Embryonic facial prominence (tissue), 1 donor: ENCODE measurements at regions not wholly inside any gene's neighbourhood (a gene's known extent, or its start where the extent isn't known, plus 50 kb on each side); places are given as distances from the start of the nearest gene placed in this dataset.

Source experiments
- DNase-seq: peaks from one replicate; pipeline ENCODE4 v3.0.0-alpha.2; 2016; ENCODE audit errors: extremely low spot score

GRCh38 chr18:60775978-60776377 is 403.4 kb upstream of the MC4R start:
- DNase-seq: no peak

DNA sequence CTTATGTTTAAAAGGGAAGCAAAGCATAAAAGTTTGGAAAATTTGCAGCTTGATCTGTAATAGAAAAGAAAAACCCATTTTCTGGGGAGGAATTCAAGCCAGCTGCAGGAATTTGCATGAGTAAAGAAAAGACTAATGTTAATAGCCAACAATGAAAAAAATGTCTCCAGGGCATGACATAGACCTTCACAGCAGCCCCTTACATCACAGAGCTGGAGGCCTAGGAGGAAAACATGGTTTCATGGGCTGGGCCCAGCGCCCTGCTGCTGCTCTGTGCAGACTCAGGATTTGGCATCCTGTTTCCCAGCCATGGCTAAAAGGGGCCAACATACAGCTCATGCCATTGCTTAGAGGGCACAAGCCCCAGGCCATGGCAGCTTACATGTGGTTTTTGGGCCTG is 411.6 kb upstream of the MC4R start:
- no peak for DNase-seq

- DNase-seq: no peak
These were observed 422.2 kb upstream of the MC4R start for GRCh38 chr18:60794802-60795201.

- DNase-seq: no peak
These were observed 431.8 kb upstream of the MC4R start for GRCh38 chr18:60804415-60804814.

DNA sequence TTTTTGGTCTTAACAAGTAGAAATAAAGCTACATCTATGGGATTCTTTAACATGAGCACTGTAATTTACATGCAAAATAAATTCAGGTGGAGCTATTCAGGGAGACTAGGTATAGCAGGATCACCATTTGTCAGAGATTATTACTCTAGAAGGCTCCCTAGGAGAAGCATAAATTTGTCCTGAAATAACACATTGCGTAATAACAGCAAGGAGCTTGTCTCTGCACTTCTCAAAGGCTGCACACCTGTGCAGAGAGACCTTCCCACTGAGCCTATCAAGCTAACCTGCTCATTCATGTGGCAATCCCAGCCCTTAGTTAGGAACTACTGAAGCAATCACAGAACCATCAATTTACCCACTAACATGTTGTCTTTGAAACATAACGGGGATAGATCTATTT is 437.4 kb upstream of the MC4R start:
- DNase-seq: no peak

DNA sequence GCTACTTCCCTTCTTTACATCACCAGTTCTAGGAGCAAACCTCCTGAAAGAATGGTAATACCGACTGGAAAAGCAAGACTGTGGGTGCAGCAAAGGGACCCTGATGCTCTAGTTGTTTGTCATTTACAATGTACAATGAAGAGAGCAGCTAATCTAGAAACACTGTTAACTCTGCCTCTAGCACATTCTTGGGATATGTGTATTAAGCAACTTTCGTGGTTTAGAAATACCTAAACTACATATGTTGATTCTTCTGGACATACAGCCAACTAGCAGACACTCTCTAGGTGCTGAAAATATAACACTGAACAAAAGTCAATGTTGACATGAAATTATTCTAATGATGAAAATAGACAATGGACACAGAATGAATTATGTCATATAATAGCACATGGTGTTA is 440.3 kb upstream of the MC4R start:
- no peak for DNase-seq

DNA sequence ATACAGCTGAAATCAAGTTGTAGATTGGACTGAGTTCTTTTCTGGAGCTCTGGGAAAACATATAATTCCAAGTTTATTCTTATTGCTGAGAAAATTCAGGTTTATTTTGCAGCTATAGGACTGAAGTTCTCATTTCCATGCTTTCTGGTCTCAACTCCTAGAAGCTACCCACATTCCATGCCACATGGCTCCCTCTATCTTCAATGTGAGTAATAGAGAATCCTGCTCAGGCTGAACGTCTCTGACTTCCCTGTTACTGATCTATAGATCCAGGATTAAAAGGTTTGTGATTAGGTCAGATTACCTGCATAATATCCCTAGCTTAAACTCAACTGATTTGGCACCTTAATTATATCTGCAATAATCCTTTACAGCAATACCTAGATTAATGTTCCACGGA is 453.8 kb upstream of the MC4R start:
- no peak for DNase-seq

DNA sequence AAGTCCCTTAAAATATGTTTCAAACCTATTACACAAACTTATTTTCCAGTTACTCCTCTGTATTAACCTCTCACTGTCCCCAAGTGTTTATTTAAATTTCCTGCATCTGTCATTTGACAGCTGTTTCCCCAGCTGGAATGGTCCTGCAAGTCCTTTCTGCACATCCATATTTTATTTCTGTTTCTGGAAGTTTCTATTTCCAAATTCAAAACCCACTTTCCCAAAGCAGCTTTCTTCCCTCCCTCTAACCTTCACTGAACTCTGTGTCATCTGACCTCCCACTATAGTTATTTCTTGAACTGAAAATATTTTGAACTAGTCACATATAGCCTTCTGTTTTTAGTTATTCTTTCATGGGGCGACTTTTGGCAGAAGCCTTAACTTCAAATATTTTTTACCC is 459.4 kb upstream of the MC4R start:
- no peak for DNase-seq

DNA sequence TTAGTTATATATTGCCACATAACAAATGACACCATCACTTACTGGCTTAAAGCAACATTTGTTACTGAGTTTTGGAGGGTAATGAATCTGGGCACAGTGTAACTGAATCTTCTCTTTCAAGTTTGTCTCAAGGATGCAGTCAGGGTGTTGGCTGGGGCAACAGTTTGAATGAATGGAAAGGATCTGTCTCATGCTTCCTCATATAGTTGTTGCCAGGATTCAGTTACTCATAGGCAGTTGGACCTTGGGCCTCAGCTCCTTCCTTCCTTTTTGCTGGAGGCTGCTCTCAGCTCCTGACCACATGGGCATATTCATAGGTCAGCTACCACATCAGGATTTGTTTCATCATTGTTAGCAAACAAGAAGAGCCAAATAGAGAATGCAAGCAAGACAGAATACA is 466.1 kb upstream of the MC4R start:
- no peak for DNase-seq

DNA sequence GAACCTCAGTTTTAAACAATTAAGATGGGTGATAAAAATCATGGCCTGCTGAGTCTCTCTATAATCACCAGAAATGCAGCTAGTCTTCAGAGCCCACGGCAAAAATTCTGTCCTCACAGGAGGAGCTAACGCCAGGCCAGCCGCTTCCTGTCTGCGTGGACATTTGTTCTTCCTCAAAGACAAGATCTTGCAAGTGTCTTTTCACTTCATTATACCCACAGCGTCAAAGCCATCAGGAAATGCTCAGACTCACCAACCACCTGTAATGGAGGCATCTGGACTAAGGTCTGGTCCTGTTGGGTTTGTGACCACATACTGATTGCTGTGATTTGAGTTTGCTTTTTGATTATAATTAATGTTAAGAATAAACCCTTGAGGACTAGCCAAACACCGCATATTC is 473.8 kb upstream of the MC4R start:
- DNase-seq: no peak

DNA sequence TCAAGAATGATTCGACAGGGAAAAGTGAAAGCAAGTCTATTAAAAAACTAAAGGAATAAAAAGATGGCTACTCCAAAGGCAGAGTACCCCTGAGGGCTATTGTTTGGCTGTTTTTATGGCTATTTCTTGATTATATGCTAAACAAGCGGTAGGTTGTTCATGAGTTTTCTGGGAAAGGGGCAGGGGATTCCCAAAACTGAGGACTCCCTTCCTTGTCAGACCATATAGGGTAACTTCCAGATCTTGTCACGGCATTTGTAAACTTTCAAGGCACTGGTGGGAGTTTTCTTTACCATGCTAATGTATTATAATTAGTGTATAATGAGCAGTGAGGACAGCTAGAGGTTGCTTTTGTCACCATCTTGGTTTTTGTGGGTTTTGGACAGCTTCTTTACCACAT is 474.9 kb upstream of the MC4R start:
- no peak for DNase-seq

DNA sequence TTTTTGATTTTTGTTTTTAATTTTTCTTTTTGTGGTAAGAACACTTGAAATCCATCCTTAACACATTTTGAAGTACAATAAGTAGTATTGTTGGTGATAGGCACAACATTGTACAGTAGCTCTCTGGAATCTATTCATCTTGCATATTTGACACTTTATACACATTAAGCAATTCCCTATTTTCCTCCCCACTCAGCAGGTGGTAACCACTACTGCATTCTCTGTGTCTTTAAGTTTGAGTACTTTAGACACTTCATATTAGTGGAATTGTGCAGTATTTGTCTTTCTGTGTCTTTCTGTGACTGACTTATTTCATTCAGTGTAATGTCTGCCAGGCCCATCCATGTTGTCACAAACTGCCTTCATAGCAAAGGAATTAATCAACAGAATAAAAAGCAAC is 471.7 kb upstream of the CDH20 start:
- no peak for DNase-seq

DNA sequence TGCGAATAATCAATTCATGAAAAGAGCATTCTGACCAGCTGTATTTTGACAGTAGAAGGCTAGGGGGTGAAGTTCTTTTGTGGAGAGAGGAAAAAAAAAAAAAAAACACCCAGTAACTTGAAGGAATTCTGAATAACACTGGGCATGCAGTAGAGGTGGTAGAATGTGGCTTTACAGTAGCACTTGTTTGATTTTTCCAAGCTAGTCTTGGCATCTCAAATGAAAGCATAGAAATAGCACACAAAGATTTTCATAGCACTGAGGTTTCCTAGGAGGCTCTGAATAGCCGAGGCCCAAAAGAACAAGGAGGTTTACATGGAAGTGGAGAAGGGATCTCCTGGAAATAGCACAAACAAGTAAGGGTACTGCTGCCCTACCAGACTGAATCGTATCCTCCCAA is 470.2 kb upstream of the CDH20 start:
- no peak for DNase-seq

DNA sequence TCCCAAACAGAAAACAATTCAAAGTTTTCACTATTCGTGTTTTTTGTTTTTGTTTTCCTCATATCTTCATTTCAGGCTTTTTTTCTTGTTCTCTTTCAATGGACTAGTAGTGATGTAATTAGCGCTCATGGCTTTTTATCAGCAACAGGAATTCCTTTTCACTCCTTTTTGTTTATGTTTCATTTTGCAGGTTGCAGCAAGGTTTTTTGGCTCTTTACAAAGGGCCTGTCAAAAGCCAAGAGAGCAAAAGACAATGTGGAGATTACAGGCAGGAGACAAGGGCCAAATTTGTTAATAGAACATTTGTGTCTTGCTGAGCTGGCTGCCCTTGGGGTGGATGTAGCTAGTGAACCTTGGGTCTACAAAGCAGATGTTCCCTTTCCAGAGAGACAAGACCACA is 467.4 kb upstream of the CDH20 start:
- no peak for DNase-seq

DNA sequence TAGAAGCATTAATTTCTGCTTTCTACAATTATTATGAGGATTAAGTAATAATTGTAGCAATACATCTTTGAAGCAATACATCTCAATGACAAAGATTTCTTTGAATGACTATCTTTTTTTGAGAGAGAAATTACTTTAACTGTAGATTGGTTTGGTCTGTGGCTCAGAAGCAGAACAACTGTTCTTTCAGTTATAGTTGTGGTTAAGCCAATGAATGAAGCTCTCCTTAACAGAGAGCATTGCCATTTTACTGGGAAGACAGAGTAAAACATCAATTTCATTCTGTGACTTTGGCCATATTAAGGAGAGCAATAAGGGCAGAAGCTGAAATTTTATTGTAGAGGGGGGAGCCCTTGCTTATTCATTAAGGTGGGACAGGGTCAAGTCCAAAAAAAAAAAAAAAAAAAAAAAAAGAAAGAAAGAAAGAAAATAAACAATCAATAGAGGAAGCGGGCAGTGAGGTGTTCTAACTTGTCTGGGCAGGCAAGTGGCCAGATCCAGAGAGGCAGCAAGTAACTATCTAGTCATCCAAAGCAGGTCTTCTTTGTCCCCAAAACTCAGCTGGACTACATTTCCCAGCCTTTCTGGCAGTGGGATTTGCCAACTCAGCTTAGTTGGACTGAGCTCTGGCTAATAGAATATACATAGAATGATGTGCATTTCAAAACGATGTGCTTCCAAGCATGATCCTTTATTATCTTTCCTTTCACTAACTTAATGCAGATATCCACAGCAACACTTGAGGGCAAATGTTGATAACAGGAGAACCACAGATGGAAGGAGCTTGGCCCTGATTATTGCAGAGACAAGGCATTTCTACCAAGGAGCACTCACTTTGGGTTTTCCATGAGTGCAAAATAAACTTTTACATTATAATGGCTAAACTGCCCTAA is 462.7 kb upstream of the CDH20 start:
- DNase-seq: no peak

GRCh38 chr18:60872434-60872833 is 460.8 kb upstream of the CDH20 start:
- DNase-seq: no peak

DNA sequence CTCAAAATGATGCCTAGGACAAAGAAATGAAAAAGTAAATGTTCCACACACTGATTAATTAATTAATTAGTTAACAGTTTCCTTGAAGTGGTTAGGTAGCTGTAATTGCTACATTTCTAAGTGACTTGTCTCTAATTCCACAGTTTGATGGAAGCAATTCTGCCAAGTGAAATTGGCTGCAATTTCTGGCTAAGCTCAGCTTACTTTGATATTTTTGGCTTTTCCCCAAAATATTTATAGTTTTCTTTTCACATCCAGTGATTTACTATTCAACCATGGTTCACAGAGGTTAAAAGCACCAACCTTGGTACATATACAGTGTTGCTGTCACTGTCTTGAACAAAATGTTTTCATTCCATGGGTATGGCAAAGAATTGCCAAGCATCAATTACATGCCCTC is 459.5 kb upstream of the CDH20 start:
- DNase-seq: no peak

DNA sequence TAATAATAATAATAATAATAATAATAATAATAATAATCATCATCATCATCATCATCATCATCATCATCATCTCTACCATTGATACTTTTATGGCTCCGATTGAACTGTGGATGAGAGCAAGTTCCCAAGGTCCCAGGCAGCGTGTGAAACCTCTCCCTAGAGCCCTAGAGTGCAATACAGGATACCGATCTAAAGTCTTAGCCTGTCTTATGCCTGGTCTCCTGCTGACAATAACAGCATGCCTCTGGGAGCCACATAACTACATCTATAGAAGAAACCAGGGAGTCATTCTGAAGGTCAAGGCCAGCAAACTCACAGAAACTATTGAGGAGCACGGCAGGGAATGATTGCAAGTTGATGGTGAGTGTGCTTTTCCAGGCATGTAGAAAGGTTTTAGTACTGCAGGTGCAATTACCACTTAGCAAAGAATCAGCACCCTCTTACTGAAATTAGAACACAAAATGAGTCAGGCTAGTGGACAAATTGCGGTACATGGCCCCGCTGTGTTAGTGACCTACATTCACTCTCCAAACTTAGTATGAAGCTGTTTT is 457.2 kb upstream of the CDH20 start:
- no peak for DNase-seq

DNA sequence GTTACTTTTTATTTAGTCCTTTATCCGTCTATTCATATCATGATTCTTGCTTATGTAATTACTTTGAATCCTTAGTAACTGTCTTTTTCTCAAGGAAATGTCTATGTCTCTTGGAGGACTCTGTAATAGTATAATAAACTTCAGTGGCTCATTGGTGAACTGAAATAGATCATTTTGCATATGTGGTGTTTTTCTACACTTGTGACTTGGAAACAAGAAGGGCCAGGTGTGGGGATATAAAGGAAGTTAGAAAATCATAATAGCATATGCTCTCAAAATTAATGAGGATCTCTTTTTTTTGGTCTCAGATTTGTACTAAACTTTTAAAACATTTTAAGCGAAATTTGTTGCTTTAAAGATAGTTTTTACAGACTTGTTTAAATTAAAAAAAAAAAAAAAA is 453.0 kb upstream of the CDH20 start:
- DNase-seq: no peak

DNA sequence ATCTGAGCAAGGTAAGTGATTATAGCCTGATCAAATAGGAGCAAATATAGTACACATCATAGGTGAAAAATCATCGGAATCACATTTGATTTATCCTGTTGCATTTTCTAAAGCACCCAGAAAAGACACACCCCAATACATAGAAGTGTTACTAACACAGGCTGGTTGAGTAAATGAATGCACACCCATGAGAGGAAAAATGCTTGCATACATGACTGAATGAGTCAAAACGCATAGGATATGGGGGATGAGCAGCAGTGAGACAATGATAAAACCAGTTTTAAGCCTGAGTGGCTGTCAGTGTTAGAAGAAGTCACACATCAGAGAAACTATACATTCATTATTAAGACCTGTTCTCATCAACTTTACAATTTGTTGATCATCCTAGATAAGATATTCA is 449.6 kb upstream of the CDH20 start:
- DNase-seq: no peak

DNA sequence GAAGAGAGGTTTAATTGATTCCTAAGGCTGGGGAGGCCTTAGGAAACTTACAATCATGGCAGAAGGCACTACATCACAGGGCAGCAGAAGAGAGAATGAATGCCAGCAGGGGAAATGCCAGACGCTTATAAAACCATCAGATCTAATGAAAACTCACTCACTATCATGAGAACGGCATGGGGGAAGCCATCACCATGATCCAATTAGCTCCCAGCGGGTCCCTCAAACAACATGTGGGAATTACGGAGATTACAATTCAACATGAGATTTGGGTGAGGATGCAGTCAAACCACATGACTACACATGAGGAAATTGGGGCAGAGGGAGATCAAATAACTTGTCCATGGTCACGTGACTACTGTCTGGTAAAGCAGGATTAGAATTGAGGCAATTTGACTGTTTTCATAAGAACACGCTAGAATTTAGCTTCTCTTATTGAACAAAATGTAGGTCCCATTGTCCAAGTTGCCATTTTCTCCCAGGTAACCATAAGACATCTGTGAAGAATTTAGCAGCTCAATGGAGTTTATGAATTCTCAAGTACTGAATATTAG is 445.1 kb upstream of the CDH20 start:
- DNase-seq: no peak

DNA sequence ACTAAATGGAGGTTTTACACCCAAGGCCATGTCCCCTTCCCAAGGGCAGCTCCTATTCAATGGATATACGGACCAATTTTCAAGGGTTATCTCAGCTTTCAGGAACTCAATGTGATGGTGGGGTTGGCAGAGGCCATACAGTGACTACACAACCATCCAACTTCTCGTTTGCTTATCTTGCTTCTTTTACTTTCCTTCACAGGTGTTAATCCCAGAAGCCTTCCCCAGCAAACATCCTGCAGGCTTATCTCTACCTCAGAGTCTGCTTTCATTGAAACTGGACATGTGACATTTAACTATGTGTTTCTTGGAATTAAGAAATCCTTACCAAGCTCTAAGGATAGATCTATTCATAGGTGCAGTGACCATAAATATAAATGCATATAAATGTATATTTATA is 443.8 kb upstream of the CDH20 start:
- no peak for DNase-seq

DNA sequence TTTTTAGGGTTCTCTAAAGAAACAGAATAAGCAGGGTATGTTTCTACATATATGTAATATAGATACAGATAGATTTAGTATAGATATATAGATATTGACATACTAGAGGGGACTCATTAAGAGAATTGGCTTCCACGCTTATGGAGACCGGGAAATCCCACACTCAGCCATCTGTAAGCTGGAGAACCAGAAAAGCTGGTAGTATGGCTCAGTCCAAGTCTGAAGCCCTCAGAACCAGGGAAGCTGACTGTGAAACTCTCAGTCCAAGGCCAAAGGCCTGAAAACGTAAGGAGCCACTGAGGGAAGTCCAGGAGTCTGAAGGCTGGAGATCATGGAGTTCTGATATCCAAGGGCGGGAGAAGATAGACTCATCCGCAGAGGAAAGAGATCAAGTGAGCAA is 441.3 kb upstream of the CDH20 start:
- DNase-seq: no peak

- DNase-seq: no peak
These were observed 440.8 kb upstream of the CDH20 start for GRCh38 chr18:60892441-60892840.
